WTC11 (cell line): ENCODE measurements at regions not wholly inside any gene's neighbourhood (a gene's known extent, or its start where the extent isn't known, plus 50 kb on each side); places are given as distances from the start of the nearest gene placed in this dataset.

Source experiments
- ATAC-seq: fragments of 200-7000 bp; cut with Tn5 transposase; 2 replicates; pipeline ENCODE4 v1.10.0; 2021; ENCODE audit warnings: mild to moderate bottlenecking, moderate library complexity
- CTCF ChIA-PET: fragments of 300-600 bp; sonication (Branson Sonifier 250); formaldehyde crosslinking; loops from one replicate; lab custom pipeline; 2021; ENCODE audit warnings: antibody characterized with exemption; lab: Charles Lee
- POLR2A ChIA-PET: fragments of 350-600 bp; sonication (Branson Sonifier 250); formaldehyde crosslinking; loops from one replicate; lab custom pipeline; 2021; ENCODE audit warnings: antibody characterized with exemption; lab: Charles Lee
- DNase-seq: peaks from one replicate; pipeline ENCODE4 v3.0.0; 2021; ENCODE audit warnings: low spot score
- H3K27ac Mint-ChIP-seq: 2 replicates; pipeline ENCODE4 v1.8.0; 2021; ENCODE audit warnings: mixed read lengths
- H3K27me3 Mint-ChIP-seq: 2 replicates; pipeline ENCODE4 v1.8.0; 2021; ENCODE audit warnings: low read depth, mild to moderate bottlenecking, moderate library complexity, mixed read lengths
- H3K36me3 Mint-ChIP-seq: 2 replicates; pipeline ENCODE4 v1.8.0; 2021; ENCODE audit warnings: mixed read lengths
- H3K4me1 Mint-ChIP-seq: 2 replicates; pipeline ENCODE4 v1.8.0; 2022; ENCODE audit warnings: mixed read lengths
- H3K4me3 Mint-ChIP-seq: 2 replicates; pipeline ENCODE4 v1.8.0; 2021; ENCODE audit warnings: mild to moderate bottlenecking, moderate library complexity, mixed read lengths
- H3K9me3 Mint-ChIP-seq: 2 replicates; pipeline ENCODE4 v1.8.0; 2021; ENCODE audit warnings: mixed read lengths
- ARID4B ChIP-seq: sonication (generic); formaldehyde crosslinking; IDR thresholded peaks from 2 replicates; pipeline ENCODE4 v1.8.0; 2023; ENCODE audit warnings: missing genetic modification reagents, mild to moderate bottlenecking, borderline replicate concordance
- CREM ChIP-seq: sonication (generic); formaldehyde crosslinking; IDR thresholded peaks from 2 replicates; pipeline ENCODE4 v1.8.1; 2022; ENCODE audit warnings: mild to moderate bottlenecking, missing genetic modification reagents, moderate library complexity
- E2F5 ChIP-seq: sonication (generic); formaldehyde crosslinking; IDR thresholded peaks from 2 replicates; pipeline ENCODE4 v1.8.1; 2022; ENCODE audit warnings: mild to moderate bottlenecking, moderate library complexity, missing genetic modification reagents
- ERG ChIP-seq: fragments of 250-450 bp; sonication (Bioruptor Pico); IDR thresholded peaks from 2 replicates; pipeline ENCODE4 v1.8.0; 2021; ENCODE audit warnings: mild to moderate bottlenecking
- ETV6 ChIP-seq: sonication (generic); formaldehyde crosslinking; IDR thresholded peaks from 2 replicates; pipeline ENCODE4 v1.8.1; 2022; ENCODE audit warnings: mild to moderate bottlenecking, missing genetic modification reagents
- HMGA2 ChIP-seq: fragments of 250-450 bp; sonication (Bioruptor Pico); IDR thresholded peaks from 2 replicates; pipeline ENCODE4 v1.4.0; 2021; ENCODE audit warnings: mild to moderate bottlenecking, moderate library complexity
- JAZF1 ChIP-seq: fragments of 250-450 bp; sonication (Bioruptor Pico); IDR thresholded peaks from 2 replicates; pipeline ENCODE4 v1.9.0; 2021; ENCODE audit warnings: moderate library complexity, mild to moderate bottlenecking, inconsistent platforms
- KAT7 ChIP-seq: sonication (generic); formaldehyde crosslinking; IDR thresholded peaks from 2 replicates; pipeline ENCODE4 v1.8.1; 2023; ENCODE audit warnings: missing genetic modification reagents, mild to moderate bottlenecking, borderline replicate concordance
- MXD4 ChIP-seq: fragments of 250-450 bp; sonication (Bioruptor Pico); IDR thresholded peaks from 2 replicates; pipeline ENCODE4 v1.8.0; 2021; ENCODE audit warnings: mild to moderate bottlenecking, moderate library complexity, borderline replicate concordance
- NFATC4 ChIP-seq: fragments of 250-450 bp; sonication (Bioruptor Pico); IDR thresholded peaks from 2 replicates; pipeline ENCODE4 v1.9.0; 2021; ENCODE audit warnings: mild to moderate bottlenecking
- OVOL2 ChIP-seq: fragments of 250-450 bp; sonication (Bioruptor Pico); IDR thresholded peaks from 2 replicates; pipeline ENCODE4 v1.9.0; 2021; ENCODE audit warnings: mild to moderate bottlenecking, borderline replicate concordance
- ZNF138 ChIP-seq: sonication (generic); formaldehyde crosslinking; conservative IDR thresholded peaks from 2 replicates; pipeline ENCODE4 v1.8.1; 2022; ENCODE audit warnings: mild to moderate bottlenecking, moderate library complexity, missing genetic modification reagents
- ZNF232 ChIP-seq: sonication (generic); formaldehyde crosslinking; IDR thresholded peaks from 2 replicates; pipeline ENCODE4 v1.8.0; 2022; ENCODE audit warnings: mild to moderate bottlenecking, missing genetic modification reagents
- TF ChIP-seq, protein P1 (sequence below): fragments of 200-600 bp; IDR thresholded peaks from 2 replicates; pipeline ENCODE4 v1.8.0; 2022; ENCODE audit warnings: antibody characterized with exemption
- TF ChIP-seq, protein P2 (sequence below): sonication (generic); formaldehyde crosslinking; IDR thresholded peaks from 2 replicates; pipeline ENCODE4 v1.8.0; 2022; ENCODE audit warnings: mild to moderate bottlenecking, missing genetic modification reagents
- TF ChIP-seq, protein P3 (sequence below): sonication (generic); formaldehyde crosslinking; IDR thresholded peaks from 2 replicates; pipeline ENCODE4 v1.8.1; 2023; ENCODE audit warnings: mild to moderate bottlenecking, missing genetic modification reagents, borderline replicate concordance

- ATAC-seq: peak; percentile 53
- H3K9me3 Mint-ChIP-seq: no peaks in the 10 kb centered on the region
- no peak overlapping the region for H3K27ac Mint-ChIP-seq
- H3K4me1 Mint-ChIP-seq: peaks cover 16% of the 10 kb centered on the region
- no peak for DNase-seq
- no peaks in the 10 kb centered on the region for H3K27me3 Mint-ChIP-seq
- no peak overlapping the region for H3K4me3 Mint-ChIP-seq
- POLR2A ChIA-PET: no interaction called here
- CTCF ChIA-PET: no interaction called here
- H3K36me3 Mint-ChIP-seq: no peaks in the 10 kb centered on the region
- TF ChIP-seq ARID4B (CRISPR knock-in tag) (no peak), NFATC4 (no peak), OVOL2 (CRISPR knock-in tag) (no peak), JAZF1 (no peak), KAT7 (CRISPR knock-in tag) (no peak), E2F5 (CRISPR knock-in tag) (no peak), HMGA2 (CRISPR knock-in tag) (no peak), MXD4 (CRISPR knock-in tag) (no peak), ZNF138 (CRISPR knock-in tag) (no peak), ERG (no peak), ZNF232 (no peak), ETV6 (CRISPR knock-in tag) (no peak), CREM (no peak)
- TF ChIP-seq, protein P1, sequence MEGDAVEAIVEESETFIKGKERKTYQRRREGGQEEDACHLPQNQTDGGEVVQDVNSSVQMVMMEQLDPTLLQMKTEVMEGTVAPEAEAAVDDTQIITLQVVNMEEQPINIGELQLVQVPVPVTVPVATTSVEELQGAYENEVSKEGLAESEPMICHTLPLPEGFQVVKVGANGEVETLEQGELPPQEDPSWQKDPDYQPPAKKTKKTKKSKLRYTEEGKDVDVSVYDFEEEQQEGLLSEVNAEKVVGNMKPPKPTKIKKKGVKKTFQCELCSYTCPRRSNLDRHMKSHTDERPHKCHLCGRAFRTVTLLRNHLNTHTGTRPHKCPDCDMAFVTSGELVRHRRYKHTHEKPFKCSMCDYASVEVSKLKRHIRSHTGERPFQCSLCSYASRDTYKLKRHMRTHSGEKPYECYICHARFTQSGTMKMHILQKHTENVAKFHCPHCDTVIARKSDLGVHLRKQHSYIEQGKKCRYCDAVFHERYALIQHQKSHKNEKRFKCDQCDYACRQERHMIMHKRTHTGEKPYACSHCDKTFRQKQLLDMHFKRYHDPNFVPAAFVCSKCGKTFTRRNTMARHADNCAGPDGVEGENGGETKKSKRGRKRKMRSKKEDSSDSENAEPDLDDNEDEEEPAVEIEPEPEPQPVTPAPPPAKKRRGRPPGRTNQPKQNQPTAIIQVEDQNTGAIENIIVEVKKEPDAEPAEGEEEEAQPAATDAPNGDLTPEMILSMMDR: no peak
- TF ChIP-seq, protein P2, sequence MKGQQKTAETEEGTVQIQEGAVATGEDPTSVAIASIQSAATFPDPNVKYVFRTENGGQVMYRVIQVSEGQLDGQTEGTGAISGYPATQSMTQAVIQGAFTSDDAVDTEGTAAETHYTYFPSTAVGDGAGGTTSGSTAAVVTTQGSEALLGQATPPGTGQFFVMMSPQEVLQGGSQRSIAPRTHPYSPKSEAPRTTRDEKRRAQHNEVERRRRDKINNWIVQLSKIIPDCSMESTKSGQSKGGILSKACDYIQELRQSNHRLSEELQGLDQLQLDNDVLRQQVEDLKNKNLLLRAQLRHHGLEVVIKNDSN (CRISPR knock-in tag): no peak
- TF ChIP-seq, protein P3, sequence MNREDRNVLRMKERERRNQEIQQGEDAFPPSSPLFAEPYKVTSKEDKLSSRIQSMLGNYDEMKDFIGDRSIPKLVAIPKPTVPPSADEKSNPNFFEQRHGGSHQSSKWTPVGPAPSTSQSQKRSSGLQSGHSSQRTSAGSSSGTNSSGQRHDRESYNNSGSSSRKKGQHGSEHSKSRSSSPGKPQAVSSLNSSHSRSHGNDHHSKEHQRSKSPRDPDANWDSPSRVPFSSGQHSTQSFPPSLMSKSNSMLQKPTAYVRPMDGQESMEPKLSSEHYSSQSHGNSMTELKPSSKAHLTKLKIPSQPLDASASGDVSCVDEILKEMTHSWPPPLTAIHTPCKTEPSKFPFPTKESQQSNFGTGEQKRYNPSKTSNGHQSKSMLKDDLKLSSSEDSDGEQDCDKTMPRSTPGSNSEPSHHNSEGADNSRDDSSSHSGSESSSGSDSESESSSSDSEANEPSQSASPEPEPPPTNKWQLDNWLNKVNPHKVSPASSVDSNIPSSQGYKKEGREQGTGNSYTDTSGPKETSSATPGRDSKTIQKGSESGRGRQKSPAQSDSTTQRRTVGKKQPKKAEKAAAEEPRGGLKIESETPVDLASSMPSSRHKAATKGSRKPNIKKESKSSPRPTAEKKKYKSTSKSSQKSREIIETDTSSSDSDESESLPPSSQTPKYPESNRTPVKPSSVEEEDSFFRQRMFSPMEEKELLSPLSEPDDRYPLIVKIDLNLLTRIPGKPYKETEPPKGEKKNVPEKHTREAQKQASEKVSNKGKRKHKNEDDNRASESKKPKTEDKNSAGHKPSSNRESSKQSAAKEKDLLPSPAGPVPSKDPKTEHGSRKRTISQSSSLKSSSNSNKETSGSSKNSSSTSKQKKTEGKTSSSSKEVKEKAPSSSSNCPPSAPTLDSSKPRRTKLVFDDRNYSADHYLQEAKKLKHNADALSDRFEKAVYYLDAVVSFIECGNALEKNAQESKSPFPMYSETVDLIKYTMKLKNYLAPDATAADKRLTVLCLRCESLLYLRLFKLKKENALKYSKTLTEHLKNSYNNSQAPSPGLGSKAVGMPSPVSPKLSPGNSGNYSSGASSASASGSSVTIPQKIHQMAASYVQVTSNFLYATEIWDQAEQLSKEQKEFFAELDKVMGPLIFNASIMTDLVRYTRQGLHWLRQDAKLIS (CRISPR knock-in tag): no peak
Measured at GRCh38 chr10:21144047-21144446, 246.9 kb upstream of the NEBL start.
